IMR-90 (cell line): ENCODE measurements at regions not wholly inside any gene's neighbourhood (a gene's known extent, or its start where the extent isn't known, plus 50 kb on each side); places are given as distances from the start of the nearest gene placed in this dataset.

Experiments used
- ATAC-seq: fragments of 200-7000 bp; cut with Tn5 transposase; 2 replicates; pipeline ENCODE4 v1.9.1; 2020; ENCODE audit warnings: low read depth, mild to moderate bottlenecking, moderate library complexity
- BruUV-seq: library from RNA; stranded (reverse); fragments of 400-500 nt; replicated peaks from 2 replicates; lab custom pipeline; 2021; lab: Mats Ljungman, UMichigan
- CTCF ChIA-PET: fragments of 300-600 bp; formaldehyde crosslinking; extraction: SDS; loops from one replicate; lab custom pipeline; 2021; ENCODE audit warnings: antibody characterized with exemption; lab: Yijun Ruan, JAX
- POLR2A ChIA-PET: fragments of 300-600 bp; sonication (Branson Sonifier 250); formaldehyde crosslinking; loops from one replicate; lab custom pipeline; 2022; ENCODE audit warnings: antibody characterized with exemption; ENCODE audit not compliant: unreplicated experiment; lab: Charles Lee
- DNase-seq: peaks from one replicate; pipeline ENCODE4 v3.0.0; 2013
- H2AFZ ChIP-seq: replicated peaks from 2 replicates; pipeline ENCODE3; 2013; ENCODE audit warnings: low read length, mild to moderate bottlenecking; ENCODE audit not compliant: poor library complexity
- H2AK5ac ChIP-seq: 2 replicates; pipeline ENCODE4 v1.6.1; 2013; ENCODE audit warnings: low read depth, low read length, inconsistent platforms
- H2AK9ac ChIP-seq: replicated peaks from 2 replicates; pipeline ENCODE3; 2013; ENCODE audit warnings: mild to moderate bottlenecking, low read depth, low read length, moderate library complexity; ENCODE audit not compliant: poor library complexity
- H2BK120ac ChIP-seq: 2 replicates; pipeline ENCODE4 v1.6.1; 2013; ENCODE audit warnings: low read depth, low read length, inconsistent platforms
- H2BK15ac ChIP-seq: 3 replicates; pipeline ENCODE4 v1.6.1; 2013; ENCODE audit warnings: low read depth, low read length, inconsistent platforms
- H2BK20ac ChIP-seq: 2 replicates; pipeline ENCODE4 v1.6.1; 2013; ENCODE audit warnings: low read depth, mild to moderate bottlenecking, inconsistent platforms, low read length, moderate library complexity
- H2BK5ac ChIP-seq: 2 replicates; pipeline ENCODE4 v1.6.1; 2013; ENCODE audit warnings: mild to moderate bottlenecking, low read depth, low read length, inconsistent platforms; ENCODE audit not compliant: poor library complexity, severe bottlenecking
- H3K14ac ChIP-seq: replicated peaks from 2 replicates; pipeline ENCODE4 v1.6.1; 2013; ENCODE audit warnings: low read depth, low read length, inconsistent platforms
- H3K18ac ChIP-seq: 2 replicates; pipeline ENCODE4 v1.6.1; 2013; ENCODE audit warnings: low read depth, low read length, control low read depth
- H3K23ac ChIP-seq: 2 replicates; pipeline ENCODE4 v1.6.1; 2013; ENCODE audit warnings: low read depth, low read length, inconsistent platforms
- H3K27ac ChIP-seq: 2 replicates; pipeline ENCODE4 v1.5.1; 2013; ENCODE audit warnings: mild to moderate bottlenecking, control low read depth, low read length; ENCODE audit not compliant: insufficient read depth
- H3K27me3 ChIP-seq: 2 replicates; pipeline ENCODE4 v1.6.1; 2013; ENCODE audit warnings: low read length; ENCODE audit not compliant: control insufficient read depth, insufficient read depth
- H3K36me3 ChIP-seq: 2 replicates; pipeline ENCODE4 v1.6.1; 2013; ENCODE audit warnings: low read length, mixed read lengths; ENCODE audit not compliant: control insufficient read depth, insufficient read depth
- H3K4ac ChIP-seq: 2 replicates; pipeline ENCODE4 v1.6.1; 2013; ENCODE audit warnings: low read depth, low read length, inconsistent platforms
- H3K4me1 ChIP-seq: 2 replicates; pipeline ENCODE4 v1.6.1; 2013; ENCODE audit warnings: low read length, mixed read lengths; ENCODE audit not compliant: control insufficient read depth, insufficient read depth
- H3K4me2 ChIP-seq: 2 replicates; pipeline ENCODE4 v1.6.1; 2013; ENCODE audit warnings: low read depth, mild to moderate bottlenecking, control low read depth, low read length, moderate library complexity
- H3K4me3 ChIP-seq: 2 replicates; pipeline ENCODE4 v1.5.1; 2013; ENCODE audit warnings: low read depth, mild to moderate bottlenecking, control low read depth, low read length, moderate library complexity; ENCODE audit not compliant: insufficient read depth
- H3K56ac ChIP-seq: 2 replicates; pipeline ENCODE4 v1.6.1; 2013; ENCODE audit warnings: low read length, inconsistent platforms; ENCODE audit not compliant: insufficient read depth; ENCODE audit errors: extremely low read depth
- H3K79me1 ChIP-seq, 2 experiments: 2 replicates each; pipeline ENCODE4 v1.6.1; 2013; ENCODE audit warnings: low read length in 2 of 2, inconsistent platforms in 1 of 2, low read depth in 1 of 2
- H3K9ac ChIP-seq: 2 replicates; pipeline ENCODE4 v1.6.1; 2013; ENCODE audit warnings: low read depth, low read length, control low read depth
- H3K9me1 ChIP-seq: 2 replicates; pipeline ENCODE4 v1.6.1; 2013; ENCODE audit warnings: low read length, inconsistent platforms; ENCODE audit not compliant: insufficient read depth
- H3K9me3 ChIP-seq: 2 replicates; pipeline ENCODE4 v1.6.1; 2013; ENCODE audit warnings: low read length; ENCODE audit not compliant: control insufficient read depth, insufficient read depth
- H4K20me1 ChIP-seq: 2 replicates; pipeline ENCODE4 v1.6.1; 2013; ENCODE audit warnings: low read length, inconsistent platforms; ENCODE audit not compliant: insufficient read depth
- H4K5ac ChIP-seq: 2 replicates; pipeline ENCODE4 v1.6.1; 2013; ENCODE audit warnings: mild to moderate bottlenecking, low read depth, low read length, control low read depth
- H4K8ac ChIP-seq, 2 experiments: 2 replicates each; pipeline ENCODE4 v1.6.1; 2013; ENCODE audit warnings: low read depth in 2 of 2, low read length in 2 of 2, control low read depth in 1 of 2, inconsistent platforms in 1 of 2
- H4K91ac ChIP-seq: 2 replicates; pipeline ENCODE4 v1.6.1; 2013; ENCODE audit warnings: low read depth, low read length, inconsistent platforms; ENCODE audit not compliant: insufficient read depth
- BHLHE40 ChIP-seq: fragments of 150-350 bp; IDR thresholded peaks from 2 replicates; pipeline ENCODE4 v1.6.1; 2016; ENCODE audit warnings: mild to moderate bottlenecking, low read depth, low read length
- MAZ ChIP-seq: IDR thresholded peaks from 2 replicates; pipeline ENCODE4 v1.6.1; 2012; ENCODE audit warnings: low read depth, mild to moderate bottlenecking, low read length, improper control_type of control experiment, moderate library complexity, borderline replicate concordance
- RFX5 ChIP-seq: IDR thresholded peaks from 2 replicates; pipeline ENCODE4 v1.8.0; 2012; ENCODE audit warnings: low read depth, mild to moderate bottlenecking, low read length, moderate library complexity
- WGBS, 2 experiments: methylation state at CpG; one replicate each; pipeline versions ENCODE4 v1.1.5 to v1.1.7; 2013; ENCODE audit warnings: missing lambda C conversion rate in 2 of 2; ENCODE audit not compliant: insufficient read length in 1 of 2; ENCODE audit errors: extremely low coverage in 2 of 2; 5-methylcytosine and 5-hydroxymethylcytosine counted together
- dilution Hi-C: fragments of 300-500 bp; cut with HindIII; formaldehyde crosslinking; loops from one replicate; pipeline ENCODE4 v1.14.3; 2018; ENCODE audit warnings: low sequenced_read_pairs; ENCODE audit not compliant: unreplicated experiment
- in situ Hi-C: fragments of 300-500 bp; cut with MboI; formaldehyde crosslinking; loops from 3 replicates; pipeline ENCODE4 v1.14.3; 2019; ENCODE audit warnings: low sequenced_read_pairs, inconsistent platforms, mixed read lengths
- intact Hi-C: fragments of 100-400 bp; cut with micrococcal nuclease; formaldehyde crosslinking; loops from 2 replicates; pipeline ENCODE4 v1.10.0; 2022
- TF ChIP-seq, protein P1 (sequence below): fragments of 150-350 bp; IDR thresholded peaks from 2 replicates; pipeline ENCODE4 v1.6.1; 2017; ENCODE audit warnings: mild to moderate bottlenecking, antibody characterized with exemption, low read length, low read depth
- TF ChIP-seq, protein P2 (sequence below): conservative IDR thresholded peaks from 2 replicates; pipeline ENCODE4 v1.5.1; 2012; ENCODE audit warnings: mild to moderate bottlenecking, low read depth, low read length, improper control_type of control experiment

DNA sequence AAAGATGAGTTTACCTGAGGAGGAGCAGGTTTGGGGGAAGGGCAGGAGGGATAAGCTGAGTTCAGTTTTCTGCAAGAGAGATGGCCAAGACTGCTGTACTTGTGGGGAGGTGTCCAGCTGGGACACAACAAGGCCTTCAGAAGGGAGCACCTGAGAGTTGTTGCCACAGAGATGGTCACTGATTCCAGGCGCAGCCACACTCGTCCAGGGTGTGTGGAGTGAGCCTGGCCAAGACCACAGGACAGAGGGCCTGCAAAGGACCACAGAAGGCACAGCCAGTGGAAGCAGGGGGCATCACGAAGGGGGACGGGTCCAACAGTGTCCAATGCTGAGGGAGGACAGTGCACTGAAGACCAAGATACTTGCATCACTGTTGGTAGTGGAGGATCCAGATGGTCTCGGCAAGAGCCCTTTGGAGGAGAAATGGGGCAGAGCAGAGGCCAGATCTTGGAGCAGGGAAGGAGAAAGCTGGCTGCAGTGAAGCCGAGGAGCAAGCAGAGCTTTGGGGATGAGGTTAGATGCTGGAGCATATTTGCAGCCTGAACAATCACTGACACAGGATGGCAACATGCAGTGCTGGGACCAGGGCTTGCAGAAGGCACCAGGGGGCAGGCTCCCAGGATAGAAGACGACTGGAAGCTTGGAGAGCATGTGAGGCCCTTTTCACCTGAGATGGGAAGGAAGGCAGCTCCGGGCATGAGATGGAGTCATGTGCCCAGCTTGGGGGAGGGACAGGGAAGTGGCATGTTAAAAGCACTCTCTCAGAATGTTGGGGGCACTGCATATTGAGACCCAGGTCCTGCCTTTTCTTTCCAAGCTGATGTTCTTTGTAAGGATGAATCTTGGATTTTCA is 214.0 kb downstream of the CYP26B1 start:
- POLR2A ChIA-PET, result no interaction called here

More for the DNA sequence above, 214.0 kb downstream of the CYP26B1 start:
- H4K5ac ChIP-seq, result no peak overlapping the region
- no peak overlapping the region for H3K4me3 ChIP-seq
- no peak overlapping the region for H3K14ac ChIP-seq
- ATAC-seq, result no peak
- peaks cover 21% of the 10 kb centered on the region for H3K27me3 ChIP-seq
- H2BK15ac ChIP-seq, result no peak overlapping the region
- H3K9me1 ChIP-seq, result no peaks in the 10 kb centered on the region; the same call in 1 of the 2 replicates
- no peaks in the 10 kb centered on the region for H3K79me1 ChIP-seq
- CTCF ChIA-PET, result interaction anchor here (0.6 kb wide), 1 partner anchor 17 kb away, joined by 3 read pairs; no protein-coding TSS in a partner anchor
- no peaks in the 10 kb centered on the region for H3K36me3 ChIP-seq
- H2BK120ac ChIP-seq, result no peak overlapping the region
- no peaks in the 10 kb centered on the region for H3K9me3 ChIP-seq
- H2AFZ ChIP-seq, result no peak overlapping the region
- no peak overlapping the region for H2BK20ac ChIP-seq
- H2BK5ac ChIP-seq, result no peak overlapping the region
- in situ Hi-C loops (no loop called here), dilution Hi-C loops (no loop called here), intact Hi-C loops (loop anchor here (10.0 kb wide), 1 partner anchor 319 kb away; no protein-coding TSS in a partner anchor)
- DNase-seq, result no peak
- H4K20me1 ChIP-seq, result no peaks in the 10 kb centered on the region; the same call in 1 of the 2 replicates
- no peak overlapping the region for H2AK5ac ChIP-seq
- H3K23ac ChIP-seq, result no peak overlapping the region
- no peak overlapping the region for H2AK9ac ChIP-seq
- no peak overlapping the region for H4K91ac ChIP-seq
- H3K4me1 ChIP-seq, result no peaks in the 10 kb centered on the region
- no peak for TF ChIP-seq RFX5
- TF ChIP-seq, protein P1, sequence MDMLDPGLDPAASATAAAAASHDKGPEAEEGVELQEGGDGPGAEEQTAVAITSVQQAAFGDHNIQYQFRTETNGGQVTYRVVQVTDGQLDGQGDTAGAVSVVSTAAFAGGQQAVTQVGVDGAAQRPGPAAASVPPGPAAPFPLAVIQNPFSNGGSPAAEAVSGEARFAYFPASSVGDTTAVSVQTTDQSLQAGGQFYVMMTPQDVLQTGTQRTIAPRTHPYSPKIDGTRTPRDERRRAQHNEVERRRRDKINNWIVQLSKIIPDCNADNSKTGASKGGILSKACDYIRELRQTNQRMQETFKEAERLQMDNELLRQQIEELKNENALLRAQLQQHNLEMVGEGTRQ, result no peak
- no peak for TF ChIP-seq BHLHE40
- TF ChIP-seq, protein P2, sequence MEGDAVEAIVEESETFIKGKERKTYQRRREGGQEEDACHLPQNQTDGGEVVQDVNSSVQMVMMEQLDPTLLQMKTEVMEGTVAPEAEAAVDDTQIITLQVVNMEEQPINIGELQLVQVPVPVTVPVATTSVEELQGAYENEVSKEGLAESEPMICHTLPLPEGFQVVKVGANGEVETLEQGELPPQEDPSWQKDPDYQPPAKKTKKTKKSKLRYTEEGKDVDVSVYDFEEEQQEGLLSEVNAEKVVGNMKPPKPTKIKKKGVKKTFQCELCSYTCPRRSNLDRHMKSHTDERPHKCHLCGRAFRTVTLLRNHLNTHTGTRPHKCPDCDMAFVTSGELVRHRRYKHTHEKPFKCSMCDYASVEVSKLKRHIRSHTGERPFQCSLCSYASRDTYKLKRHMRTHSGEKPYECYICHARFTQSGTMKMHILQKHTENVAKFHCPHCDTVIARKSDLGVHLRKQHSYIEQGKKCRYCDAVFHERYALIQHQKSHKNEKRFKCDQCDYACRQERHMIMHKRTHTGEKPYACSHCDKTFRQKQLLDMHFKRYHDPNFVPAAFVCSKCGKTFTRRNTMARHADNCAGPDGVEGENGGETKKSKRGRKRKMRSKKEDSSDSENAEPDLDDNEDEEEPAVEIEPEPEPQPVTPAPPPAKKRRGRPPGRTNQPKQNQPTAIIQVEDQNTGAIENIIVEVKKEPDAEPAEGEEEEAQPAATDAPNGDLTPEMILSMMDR, result 0 out of 2 replicates have a peak, but pooled peaks have one; percentile 9
- TF ChIP-seq MAZ, result no peak
- no TSS peak for BruUV-seq
- no peak overlapping the region for H3K4me2 ChIP-seq
- 58% methylated on average over 3 of the region's 8 CpGs; no CpG with 5 or more reads in 1 of the 2 experiments for WGBS, 2 experiments
- H3K9ac ChIP-seq, result no peak overlapping the region
- H3K27ac ChIP-seq, result no peak overlapping the region
- H3K18ac ChIP-seq, result no peak overlapping the region
- H3K4ac ChIP-seq, result no peak overlapping the region
- H4K8ac ChIP-seq, result no peak overlapping the region
- no peak overlapping the region for H3K56ac ChIP-seq
